H1 (cell line): ENCODE measurements at regions not wholly inside any gene's neighbourhood (a gene's known extent, or its start where the extent isn't known, plus 50 kb on each side); places are given as distances from the start of the nearest gene placed in this dataset.

Experiments
- CTCF ChIA-PET: fragments of 300-600 bp; sonication (Branson Sonifier 250); formaldehyde crosslinking; loops from one replicate; lab custom pipeline; 2021; ENCODE audit not compliant: partially characterized antibody; lab: Charles Lee
- POLR2A ChIA-PET: fragments of 300-600 bp; sonication (Branson Sonifier 250); formaldehyde crosslinking; loops from one replicate; lab custom pipeline; 2021; ENCODE audit warnings: inconsistent platforms; ENCODE audit not compliant: partially characterized antibody; lab: Charles Lee
- DNase-seq, 2 experiments: peaks; one replicate each; pipeline versions ENCODE4 v3.0.0 to v3.0.0-alpha.2; 2010 to 2022; ENCODE audit warnings: low spot score in 2 of 2, low read depth in 1 of 2, mixed read lengths in 1 of 2
- FAIRE-seq: peaks from 2 replicates; lab custom pipeline; 2011; peaks lifted over from hg19 to GRCh38; lab: Jason Lieb, UNC
- H2AFZ ChIP-seq: 2 replicates; pipeline ENCODE4 v1.8.1; 2012; ENCODE audit warnings: low read length, inconsistent platforms
- H2AK5ac ChIP-seq: 2 replicates; pipeline ENCODE4 v1.6.1; 2013; ENCODE audit warnings: low read depth, low read length
- H2BK120ac ChIP-seq: replicated peaks from 2 replicates; pipeline ENCODE3; 2013; ENCODE audit warnings: low read depth, low read length, inconsistent platforms
- H2BK12ac ChIP-seq: 2 replicates; pipeline ENCODE4 v1.6.1; 2013; ENCODE audit warnings: low read depth, low read length
- H2BK15ac ChIP-seq: 2 replicates; pipeline ENCODE4 v1.6.1; 2013; ENCODE audit warnings: low read length
- H2BK20ac ChIP-seq: 2 replicates; pipeline ENCODE4 v1.6.1; 2013; ENCODE audit warnings: low read length
- H2BK5ac ChIP-seq: 2 replicates; pipeline ENCODE4 v1.6.1; 2013; ENCODE audit warnings: low read depth, low read length
- H3K14ac ChIP-seq: 2 replicates; pipeline ENCODE4 v1.6.1; 2013; ENCODE audit warnings: inconsistent platforms; ENCODE audit not compliant: insufficient read length
- H3K18ac ChIP-seq: 2 replicates; pipeline ENCODE4 v1.6.1; 2013; ENCODE audit warnings: low read length; ENCODE audit errors: extremely low read depth
- H3K23ac ChIP-seq: 2 replicates; pipeline ENCODE4 v1.6.1; 2013; ENCODE audit warnings: inconsistent platforms; ENCODE audit not compliant: insufficient read length
- H3K23me2 ChIP-seq: 2 replicates; pipeline ENCODE4 v1.6.1; 2013; ENCODE audit warnings: low read depth, low read length
- H3K27ac ChIP-seq: 2 replicates; pipeline ENCODE4 v1.6.1; 2011; ENCODE audit warnings: low read depth, low read length, inconsistent platforms
- H3K27me3 ChIP-seq, 4 experiments: replicated peaks in 1 of 4; 1 replicate in 1 of 4; 2 replicates in 3 of 4; pipeline versions ENCODE4 v1.6.1 to v1.8.1; 2011 to 2013; ENCODE audit warnings: low read length in 3 of 4, mild to moderate bottlenecking in 3 of 4, inconsistent platforms in 2 of 4, mixed read lengths in 2 of 4, moderate library complexity in 1 of 4; ENCODE audit not compliant: control insufficient read depth in 3 of 4, insufficient read depth in 3 of 4; ENCODE audit errors: extremely low read depth in 1 of 4
- H3K36me3 ChIP-seq, 4 experiments: 2 replicates each; pipeline versions ENCODE4 v1.6.1 to v1.8.1; 2011 to 2013; ENCODE audit warnings: mild to moderate bottlenecking in 4 of 4, low read length in 3 of 4, moderate library complexity in 2 of 4, control low read depth in 1 of 4, inconsistent platforms in 1 of 4; ENCODE audit not compliant: insufficient read depth in 4 of 4, control insufficient read depth in 2 of 4
- H3K4ac ChIP-seq: replicated peaks from 2 replicates; pipeline ENCODE3; 2013; ENCODE audit warnings: low read length, low read depth, mixed read lengths, inconsistent platforms; ENCODE audit not compliant: insufficient read length
- H3K4me1 ChIP-seq, 4 experiments: replicated peaks in 1 of 4; 1 replicate in 1 of 4; 2 replicates in 3 of 4; pipeline versions ENCODE4 v1.6.1 to v1.8.1; 2011 to 2013; ENCODE audit warnings: low read length in 3 of 4, inconsistent platforms in 2 of 4, mixed read lengths in 1 of 4; ENCODE audit not compliant: insufficient read depth in 4 of 4, control insufficient read depth in 3 of 4
- H3K4me2 ChIP-seq, 2 experiments: 2 replicates each; pipeline versions ENCODE4 v1.6.1 to v1.8.1; 2011 to 2013; ENCODE audit warnings: low read depth in 2 of 2, low read length in 2 of 2, control low read depth in 1 of 2, inconsistent platforms in 1 of 2, mild to moderate bottlenecking in 1 of 2; ENCODE audit not compliant: insufficient read depth in 1 of 2
- H3K4me3 ChIP-seq, 4 experiments: fragments of 200-600, 300-600 bp in 1 of 4; sonication (generic), shearing (Covaris generic), sonication (Bioruptor Twin) in 1 of 4; 2 replicates each; pipeline versions ENCODE4 v1.5.1 to v1.8.1; 2011 to 2016; ENCODE audit warnings: low read length in 4 of 4, low read depth in 3 of 4, control low read depth in 2 of 4, inconsistent platforms in 2 of 4, mild to moderate bottlenecking in 2 of 4, mixed read lengths in 1 of 4, moderate library complexity in 1 of 4; ENCODE audit not compliant: insufficient read depth in 2 of 4; ENCODE audit errors: extremely low read depth in 1 of 4
- H3K56ac ChIP-seq: replicated peaks from 2 replicates; pipeline ENCODE3; 2013; ENCODE audit warnings: low read depth, mild to moderate bottlenecking, mixed read lengths, low read length, inconsistent platforms; ENCODE audit not compliant: insufficient read length
- H3K79me1 ChIP-seq: 2 replicates; pipeline ENCODE4 v1.6.1; 2013; ENCODE audit warnings: low read depth, low read length, control low read depth
- H3K79me2 ChIP-seq, 2 experiments: 2 replicates each; pipeline versions ENCODE4 v1.6.1 to v1.8.1; 2012 to 2013; ENCODE audit warnings: low read length in 2 of 2, mild to moderate bottlenecking in 2 of 2, inconsistent platforms in 1 of 2; ENCODE audit not compliant: insufficient read depth in 2 of 2, control insufficient read depth in 1 of 2
- H3K9ac ChIP-seq, 4 experiments: replicated peaks in 1 of 4; 1 replicate in 1 of 4; 2 replicates in 3 of 4; pipeline versions ENCODE4 v1.6.1 to v1.8.1; 2011 to 2013; ENCODE audit warnings: low read depth in 3 of 4, low read length in 3 of 4, control low read depth in 2 of 4, mild to moderate bottlenecking in 2 of 4, moderate library complexity in 2 of 4, inconsistent platforms in 1 of 4; ENCODE audit errors: extremely low read depth in 1 of 4
- H3K9me3 ChIP-seq, 2 experiments: 2 replicates each; pipeline versions ENCODE4 v1.6.1 to v1.8.1; 2012 to 2013; ENCODE audit warnings: mild to moderate bottlenecking in 2 of 2, moderate library complexity in 2 of 2, control low read depth in 1 of 2, inconsistent platforms in 1 of 2, low read depth in 1 of 2, low read length in 1 of 2, mixed read lengths in 1 of 2; ENCODE audit not compliant: insufficient read depth in 2 of 2
- H4K20me1 ChIP-seq, 2 experiments: replicated peaks in 1 of 2; 2 replicates each; pipeline versions ENCODE3 to v1.8.1; 2011 to 2013; ENCODE audit warnings: inconsistent platforms in 2 of 2, low read length in 2 of 2, mild to moderate bottlenecking in 1 of 2; ENCODE audit not compliant: insufficient read depth in 2 of 2, control insufficient read depth in 1 of 2
- H4K5ac ChIP-seq: 2 replicates; pipeline ENCODE4 v1.6.1; 2013; ENCODE audit warnings: low read length, low read depth, mixed read lengths, inconsistent platforms; ENCODE audit not compliant: insufficient read length
- H4K8ac ChIP-seq: 2 replicates; pipeline ENCODE4 v1.8.0; 2013; ENCODE audit warnings: mild to moderate bottlenecking, moderate library complexity, low read length, inconsistent platforms; ENCODE audit not compliant: insufficient read depth; ENCODE audit errors: extremely low read depth
- H4K91ac ChIP-seq: replicated peaks from 2 replicates; pipeline ENCODE3; 2013; ENCODE audit warnings: low read length, mixed read lengths, inconsistent platforms; ENCODE audit not compliant: insufficient read length
- BACH1 ChIP-seq: IDR thresholded peaks from 2 replicates; pipeline ENCODE4 v1.6.1; 2012; ENCODE audit warnings: low read length, improper control_type of control experiment
- E2F6 ChIP-seq: IDR thresholded peaks from 2 replicates; pipeline ENCODE4 v1.6.1; 2012; ENCODE audit warnings: inconsistent platforms
- EP300 ChIP-seq, 2 experiments: IDR thresholded peaks; 1 replicate in 1 of 2; 2 replicates in 1 of 2; pipeline ENCODE4 v1.6.1; 2011 to 2012; ENCODE audit warnings: low read depth in 2 of 2, low read length in 2 of 2, mild to moderate bottlenecking in 2 of 2, borderline replicate concordance in 1 of 2, inconsistent platforms in 1 of 2, moderate library complexity in 1 of 2
- MAFK ChIP-seq: IDR thresholded peaks from 2 replicates; pipeline ENCODE4 v1.6.1; 2012; ENCODE audit warnings: low read depth, mild to moderate bottlenecking, improper control_type of control experiment, low read length
- RNF2 ChIP-seq: fragments of 200-900, 300-1000 bp; sonication (generic); IDR thresholded peaks from 2 replicates; pipeline ENCODE4 v1.7.1; 2016; ENCODE audit warnings: borderline replicate concordance, low read depth, mild to moderate bottlenecking, antibody characterized with exemption, low read length; ENCODE audit not compliant: poor library complexity, severe bottlenecking; ENCODE audit errors: missing control alignments
- RXRA ChIP-seq: IDR thresholded peaks from 2 replicates; pipeline ENCODE4 v1.6.1; 2011; ENCODE audit warnings: low read depth, mild to moderate bottlenecking, low read length, moderate library complexity; ENCODE audit not compliant: insufficient read depth
- TBP ChIP-seq: IDR thresholded peaks from 2 replicates; pipeline ENCODE4 v1.6.1; 2011; ENCODE audit warnings: low read depth, low read length, improper control_type of control experiment
- ZNF274 ChIP-seq: IDR thresholded peaks from 2 replicates; pipeline ENCODE4 v1.7.0; 2012; ENCODE audit warnings: low read length, borderline replicate concordance; ENCODE audit errors: extremely low read depth
- WGBS, 2 experiments: shearing (Covaris generic) in 1 of 2; methylation state at CpG; one replicate each; pipeline versions ENCODE4 v1.1.6 to v1.1.7; 2013 to 2015; ENCODE audit warnings: low lambda C conversion rate in 2 of 2, mixed read lengths in 2 of 2, inconsistent platforms in 1 of 2, low coverage in 1 of 2, missing lambda C conversion rate in 1 of 2; ENCODE audit not compliant: insufficient replicate concordance in 2 of 2, insufficient coverage in 1 of 2, insufficient read length in 1 of 2; ENCODE audit errors: extremely low coverage in 1 of 2, missing lambda C conversion rate in 1 of 2; 5-methylcytosine and 5-hydroxymethylcytosine counted together
- TF ChIP-seq, protein P1 (sequence below), 3 experiments: IDR thresholded peaks; 1 replicate in 2 of 3; 2 replicates in 1 of 3; pipeline versions ENCODE4 v1.5.1 to v1.6.1; 2011; ENCODE audit warnings: low read length in 3 of 3, mild to moderate bottlenecking in 3 of 3, inconsistent platforms in 2 of 3, low read depth in 1 of 3, moderate library complexity in 1 of 3; ENCODE audit not compliant: insufficient read depth in 1 of 3; ENCODE audit errors: control extremely low read depth in 1 of 3

DNA sequence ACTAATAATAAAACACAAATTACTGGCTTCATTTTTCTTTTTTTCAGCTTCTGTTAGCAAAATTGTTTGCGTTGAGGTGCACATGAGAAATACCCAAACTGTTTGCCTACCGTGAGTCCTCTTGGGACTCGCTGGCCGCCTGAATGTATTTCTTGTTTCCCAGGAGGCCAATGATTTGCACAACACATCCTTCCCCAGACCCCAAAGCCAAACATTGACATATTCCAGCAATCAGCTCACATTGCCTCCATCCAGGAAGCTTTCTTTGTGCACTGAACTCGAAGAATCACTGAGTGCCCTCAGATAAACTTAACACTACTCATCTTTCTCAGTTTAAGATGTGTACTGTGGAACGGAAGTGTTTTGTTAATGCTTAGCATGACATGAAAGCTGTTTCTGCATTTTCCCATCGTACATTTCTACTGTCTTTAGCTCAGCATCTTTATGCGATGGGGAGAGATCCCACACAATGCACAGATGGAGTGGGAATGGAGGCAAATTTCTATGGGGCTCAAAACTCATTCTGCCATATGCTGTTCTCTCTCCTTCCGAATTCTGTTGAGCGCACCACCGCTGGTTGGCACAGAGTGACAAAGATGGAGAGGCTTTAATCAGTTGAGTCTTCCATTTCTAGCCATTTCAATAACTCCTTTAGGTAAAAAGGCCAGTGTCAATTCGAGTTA lies 399.5 kb downstream of the RFC3 start:
- Histone ChIP-seq H3K4ac (no peak overlapping the region), H2BK120ac (no peak overlapping the region), H3K4me2 (no peak overlapping the region), H2AK5ac (no peak overlapping the region), H3K36me3 (no peaks in the 10 kb centered on the region), H3K23me2 (no peaks in the 10 kb centered on the region; the same call in 1 of the 2 replicates), H3K18ac (no peak overlapping the region), H3K23ac (no peak overlapping the region), H2BK12ac (no peak overlapping the region), H3K4me1 (no peaks in the 10 kb centered on the region), H2BK15ac (no peak overlapping the region), H2BK5ac (no peak overlapping the region), H3K27ac (no peak overlapping the region), H4K91ac (no peak overlapping the region), H2BK20ac (no peak overlapping the region), H2AFZ (peak overlapping the region; percentile 95; the same call in 1 of the 2 replicates), H3K79me1 (no peaks in the 10 kb centered on the region), H3K4me3 (no peak overlapping the region), H4K5ac (no peak overlapping the region), H3K9me3 (no peaks in the 10 kb centered on the region), H3K14ac (no peak overlapping the region), H3K27me3 (no peaks in the 10 kb centered on the region), H3K79me2 (no peaks in the 10 kb centered on the region), H4K8ac (no peak overlapping the region), H4K20me1 (no peaks in the 10 kb centered on the region), H3K56ac (no peak overlapping the region), H3K9ac (no peak overlapping the region)
- DNase-seq, result no peak
- ChIA-PET CTCF (interaction anchor here (0.7 to 0.9 kb wide), 2 partner anchors 12 to 287 kb away, joined by 3 read pairs; no protein-coding TSS in a partner anchor), POLR2A (no interaction called here)
- no peak for FAIRE-seq
- 93% methylated on average over 12 of the region's 12 CpGs; no CpG with 5 or more reads in 1 of the 2 experiments for WGBS, 2 experiments
- TF ChIP-seq E2F6 (no peak), BACH1 (no peak), ZNF274 (no peak), TBP (no peak), EP300 (IDR thresholded peaks at IDR 0.05; ENCODE audit: borderline replicate concordance in 1 of 2, low read depth in 2 of 2, low read length in 2 of 2) (no peak), RXRA (no peak), RNF2 (no peak), MAFK (no peak)
- TF ChIP-seq, protein P1, sequence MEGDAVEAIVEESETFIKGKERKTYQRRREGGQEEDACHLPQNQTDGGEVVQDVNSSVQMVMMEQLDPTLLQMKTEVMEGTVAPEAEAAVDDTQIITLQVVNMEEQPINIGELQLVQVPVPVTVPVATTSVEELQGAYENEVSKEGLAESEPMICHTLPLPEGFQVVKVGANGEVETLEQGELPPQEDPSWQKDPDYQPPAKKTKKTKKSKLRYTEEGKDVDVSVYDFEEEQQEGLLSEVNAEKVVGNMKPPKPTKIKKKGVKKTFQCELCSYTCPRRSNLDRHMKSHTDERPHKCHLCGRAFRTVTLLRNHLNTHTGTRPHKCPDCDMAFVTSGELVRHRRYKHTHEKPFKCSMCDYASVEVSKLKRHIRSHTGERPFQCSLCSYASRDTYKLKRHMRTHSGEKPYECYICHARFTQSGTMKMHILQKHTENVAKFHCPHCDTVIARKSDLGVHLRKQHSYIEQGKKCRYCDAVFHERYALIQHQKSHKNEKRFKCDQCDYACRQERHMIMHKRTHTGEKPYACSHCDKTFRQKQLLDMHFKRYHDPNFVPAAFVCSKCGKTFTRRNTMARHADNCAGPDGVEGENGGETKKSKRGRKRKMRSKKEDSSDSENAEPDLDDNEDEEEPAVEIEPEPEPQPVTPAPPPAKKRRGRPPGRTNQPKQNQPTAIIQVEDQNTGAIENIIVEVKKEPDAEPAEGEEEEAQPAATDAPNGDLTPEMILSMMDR (IDR thresholded peaks at IDR 0.05; ENCODE audit: control extremely low read depth in 1 of 3, insufficient read depth in 1 of 3, low read depth in 1 of 3, low read length in 3 of 3), result no peak
